A549 (cell line): ENCODE measurements at regions not wholly inside any gene's neighbourhood (a gene's known extent, or its start where the extent isn't known, plus 50 kb on each side); places are given as distances from the start of the nearest gene placed in this dataset.
A peak's percentile ranks its signal among the peaks of the same experiment; 100 is the strongest.

Experiments
- CTCF ChIP-seq: fragments of >200 bp; sonication (Bioruptor Twin); formaldehyde crosslinking; IDR thresholded peaks from 3 replicates; pipeline ENCODE4 v1.5.1; 2016
- HES2 ChIP-seq: fragments of >200 bp; sonication (Bioruptor Twin); formaldehyde crosslinking; IDR thresholded peaks from 2 replicates; pipeline ENCODE4 v1.6.1; 2016
- NR3C1 ChIP-seq: fragments of >200 bp; sonication (Bioruptor Twin); formaldehyde crosslinking; IDR thresholded peaks from 3 replicates; pipeline ENCODE4 v1.6.1; 2017
- POLR2A ChIP-seq: IDR thresholded peaks from 2 replicates; pipeline ENCODE4 v1.6.1; 2012; ENCODE audit warnings: mild to moderate bottlenecking, low read length
- RAD21 ChIP-seq, 2 experiments: fragments of >200 bp in 1 of 2; sonication (Bioruptor Twin) in 1 of 2; formaldehyde crosslinking in 1 of 2; IDR thresholded peaks in 1 of 2; conservative IDR thresholded peaks in 1 of 2; 2 replicates in 1 of 2; 3 replicates in 1 of 2; pipeline ENCODE4 v1.6.1; 2012 to 2018; ENCODE audit warnings: inconsistent platforms in 1 of 2

DNA sequence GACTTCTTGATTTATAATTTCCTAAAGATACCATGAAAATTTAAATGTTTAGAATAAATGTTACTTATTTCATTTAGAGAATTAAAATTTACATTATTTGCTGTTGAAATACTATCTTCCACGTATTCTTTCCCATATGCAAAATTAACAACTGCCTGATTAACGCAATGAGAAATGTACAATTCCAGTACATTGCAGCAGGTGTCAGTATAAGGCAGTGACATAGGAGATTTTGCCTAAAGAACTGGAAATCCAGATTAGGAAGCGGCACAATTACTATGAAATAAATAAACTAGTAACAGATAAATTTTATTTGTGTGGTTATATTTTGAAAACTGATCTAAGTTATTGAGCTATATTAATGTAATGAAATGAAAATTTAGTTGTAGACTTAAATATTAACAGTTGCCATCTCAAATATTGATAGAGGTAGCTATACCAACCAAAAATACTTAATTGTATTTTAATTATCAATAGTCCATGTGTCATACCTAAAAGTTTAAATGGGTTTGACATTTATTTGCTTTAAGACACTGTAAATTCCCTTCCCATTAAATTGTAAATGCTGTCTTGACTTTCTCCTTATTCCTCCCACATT, 300.2 kb downstream of the UTRN start:
- TF ChIP-seq HES2 = no peak
- TF ChIP-seq RAD21 (conservative IDR thresholded peaks at IDR 0.05 in 1 of 2, IDR thresholded peaks at IDR 0.05 in 1 of 2) = peak; percentile 88
- TF ChIP-seq CTCF = peak; percentile 76
- no peak for TF ChIP-seq POLR2A
- TF ChIP-seq NR3C1 = no peak
